Karpas-422 (cell line): ENCODE measurements at regions not wholly inside any gene's neighbourhood (a gene's known extent, or its start where the extent isn't known, plus 50 kb on each side); places are given as distances from the start of the nearest gene placed in this dataset.

Experiments
- DNase-seq: peaks from one replicate; pipeline ENCODE4 v3.0.0-alpha.2; 2015
- H2AFZ ChIP-seq: fragments of 200-600 bp; sonication (generic); 2 replicates; pipeline ENCODE4 v1.6.1; 2014; ENCODE audit warnings: antibody characterized with exemption, low read length, mixed read lengths
- H3K27ac ChIP-seq: fragments of 200-600 bp; sonication (generic); 2 replicates; pipeline ENCODE4 v1.5.1; 2014; ENCODE audit warnings: mild to moderate bottlenecking, low read length, moderate library complexity
- H3K27me3 ChIP-seq: fragments of 200-600 bp; sonication (generic); 2 replicates; pipeline ENCODE4 v1.6.1; 2014; ENCODE audit warnings: low read length, mixed read lengths
- H3K36me3 ChIP-seq: fragments of 200-600 bp; sonication (generic); 2 replicates; pipeline ENCODE4 v1.6.1; 2014; ENCODE audit warnings: low read length, mixed read lengths; ENCODE audit not compliant: insufficient read depth
- H3K4me1 ChIP-seq: fragments of 200-600 bp; sonication (generic); 2 replicates; pipeline ENCODE4 v1.6.1; 2014; ENCODE audit warnings: mild to moderate bottlenecking, low read length, mixed read lengths
- H3K4me2 ChIP-seq: fragments of 200-600 bp; sonication (generic); 2 replicates; pipeline ENCODE4 v1.6.1; 2014; ENCODE audit warnings: low read length, low read depth, mild to moderate bottlenecking; ENCODE audit not compliant: poor library complexity, severe bottlenecking
- H3K4me3 ChIP-seq: fragments of 200-600 bp; sonication (generic); 2 replicates; pipeline ENCODE4 v1.5.1; 2014; ENCODE audit warnings: mild to moderate bottlenecking, antibody characterized with exemption, low read length, mixed read lengths
- H3K79me2 ChIP-seq: fragments of 200-600 bp; sonication (generic); 2 replicates; pipeline ENCODE4 v1.6.1; 2014; ENCODE audit warnings: mild to moderate bottlenecking, low read length, mixed read lengths
- H3K9ac ChIP-seq: fragments of 200-600 bp; sonication (generic); 2 replicates; pipeline ENCODE4 v1.6.0; 2014; ENCODE audit warnings: low read length
- H3K9me2 ChIP-seq: fragments of 200-600 bp; sonication (generic), shearing (Covaris generic); replicated peaks from 2 replicates; pipeline ENCODE4 v1.6.0; 2014; ENCODE audit warnings: mild to moderate bottlenecking, low read length, moderate library complexity; ENCODE audit not compliant: insufficient read depth
- H3K9me3 ChIP-seq: fragments of 300-700, 200-600 bp; sonication (generic); 2 replicates; pipeline ENCODE4 v1.6.1; 2014; ENCODE audit warnings: low read length, mixed read lengths
- H4K20me1 ChIP-seq: fragments of 200-600 bp; sonication (generic); 2 replicates; pipeline ENCODE4 v1.6.1; 2014; ENCODE audit warnings: mild to moderate bottlenecking, antibody characterized with exemption, low read length, low read depth; ENCODE audit not compliant: insufficient read depth

- H3K27me3 ChIP-seq = no peaks in the 10 kb centered on the region
- no peak overlapping the region for H3K4me3 ChIP-seq
- H3K9me2 ChIP-seq = no peaks in the 10 kb centered on the region
- no peaks in the 10 kb centered on the region for H3K4me1 ChIP-seq
- DNase-seq = no peak
- no peaks in the 10 kb centered on the region for H3K79me2 ChIP-seq
- no peaks in the 10 kb centered on the region for H3K36me3 ChIP-seq
- H3K9ac ChIP-seq = no peak overlapping the region
- H3K27ac ChIP-seq = no peak overlapping the region
- H4K20me1 ChIP-seq = no peaks in the 10 kb centered on the region
- no peak overlapping the region for H2AFZ ChIP-seq
- no peak overlapping the region for H3K4me2 ChIP-seq
- H3K9me3 ChIP-seq = peaks cover 26% of the 10 kb centered on the region
Measured at GRCh38 chr4:116489739-116490138, 595.6 kb downstream of the TRAM1L1 start.

GRCh38 chr4:116486401-116486800 is 599.0 kb downstream of the TRAM1L1 start:
- H3K9me2 ChIP-seq = no peaks in the 10 kb centered on the region
- H3K4me3 ChIP-seq = no peak overlapping the region
- no peak overlapping the region for H3K4me2 ChIP-seq
- H3K4me1 ChIP-seq = no peaks in the 10 kb centered on the region
- H3K79me2 ChIP-seq = no peaks in the 10 kb centered on the region
- no peaks in the 10 kb centered on the region for H4K20me1 ChIP-seq
- DNase-seq = no peak
- no peak overlapping the region for H2AFZ ChIP-seq
- peaks cover 25% of the 10 kb centered on the region for H3K9me3 ChIP-seq
- H3K27ac ChIP-seq = no peak overlapping the region
- no peaks in the 10 kb centered on the region for H3K27me3 ChIP-seq
- no peaks in the 10 kb centered on the region for H3K36me3 ChIP-seq
- H3K9ac ChIP-seq = no peak overlapping the region

GRCh38 chr4:116480546-116480945 is 604.8 kb downstream of the TRAM1L1 start:
- no peaks in the 10 kb centered on the region for H3K36me3 ChIP-seq
- H3K79me2 ChIP-seq = no peaks in the 10 kb centered on the region
- H3K9me3 ChIP-seq = peaks cover 10% of the 10 kb centered on the region
- no peaks in the 10 kb centered on the region for H3K9me2 ChIP-seq
- no peak overlapping the region for H3K4me2 ChIP-seq
- no peaks in the 10 kb centered on the region for H3K4me1 ChIP-seq
- no peak overlapping the region for H3K4me3 ChIP-seq
- H3K9ac ChIP-seq = no peak overlapping the region
- H2AFZ ChIP-seq = no peak overlapping the region
- H4K20me1 ChIP-seq = no peaks in the 10 kb centered on the region
- H3K27ac ChIP-seq = no peak overlapping the region
- no peak for DNase-seq
- no peaks in the 10 kb centered on the region for H3K27me3 ChIP-seq

GRCh38 chr4:116478343-116478742 is 607.0 kb downstream of the TRAM1L1 start:
- no peaks in the 10 kb centered on the region for H3K27me3 ChIP-seq
- no peak overlapping the region for H3K9ac ChIP-seq
- no peak overlapping the region for H2AFZ ChIP-seq
- H3K79me2 ChIP-seq = no peaks in the 10 kb centered on the region
- no peak for DNase-seq
- H3K27ac ChIP-seq = no peak overlapping the region
- no peaks in the 10 kb centered on the region for H3K36me3 ChIP-seq
- no peaks in the 10 kb centered on the region for H3K9me2 ChIP-seq
- no peaks in the 10 kb centered on the region for H4K20me1 ChIP-seq
- peaks cover 5% of the 10 kb centered on the region for H3K9me3 ChIP-seq
- H3K4me1 ChIP-seq = no peaks in the 10 kb centered on the region
- no peak overlapping the region for H3K4me2 ChIP-seq
- no peak overlapping the region for H3K4me3 ChIP-seq

- H3K36me3 ChIP-seq = no peaks in the 10 kb centered on the region
- no peaks in the 10 kb centered on the region for H3K27me3 ChIP-seq
- H4K20me1 ChIP-seq = no peaks in the 10 kb centered on the region
- no peaks in the 10 kb centered on the region for H3K9me2 ChIP-seq
- H3K27ac ChIP-seq = no peak overlapping the region
- no peak for DNase-seq
- no peak overlapping the region for H2AFZ ChIP-seq
- H3K79me2 ChIP-seq = no peaks in the 10 kb centered on the region
- H3K4me2 ChIP-seq = no peak overlapping the region
- no peaks in the 10 kb centered on the region for H3K4me1 ChIP-seq
- H3K4me3 ChIP-seq = no peak overlapping the region
- H3K9me3 ChIP-seq = no peaks in the 10 kb centered on the region
- H3K9ac ChIP-seq = no peak overlapping the region
Measured at GRCh38 chr4:116469582-116469981, 615.8 kb downstream of the TRAM1L1 start.

- no peaks in the 10 kb centered on the region for H3K9me3 ChIP-seq
- H3K4me1 ChIP-seq = no peaks in the 10 kb centered on the region
- no peak overlapping the region for H3K4me2 ChIP-seq
- H4K20me1 ChIP-seq = no peaks in the 10 kb centered on the region
- no peaks in the 10 kb centered on the region for H3K27me3 ChIP-seq
- no peak overlapping the region for H2AFZ ChIP-seq
- no peaks in the 10 kb centered on the region for H3K36me3 ChIP-seq
- no peak overlapping the region for H3K27ac ChIP-seq
- no peak for DNase-seq
- H3K9me2 ChIP-seq = no peaks in the 10 kb centered on the region
- no peak overlapping the region for H3K4me3 ChIP-seq
- H3K9ac ChIP-seq = no peak overlapping the region
- no peaks in the 10 kb centered on the region for H3K79me2 ChIP-seq
Measured at GRCh38 chr4:116453127-116453526, 632.2 kb downstream of the TRAM1L1 start.

- DNase-seq = no peak
- H3K27ac ChIP-seq = no peak overlapping the region
- H3K9me3 ChIP-seq = no peaks in the 10 kb centered on the region; the same call in 1 of the 2 replicates
- no peaks in the 10 kb centered on the region for H4K20me1 ChIP-seq
- no peaks in the 10 kb centered on the region for H3K79me2 ChIP-seq
- H3K9ac ChIP-seq = no peak overlapping the region
- H3K4me2 ChIP-seq = no peak overlapping the region
- H2AFZ ChIP-seq = no peak overlapping the region
- H3K4me3 ChIP-seq = no peak overlapping the region
- H3K4me1 ChIP-seq = no peaks in the 10 kb centered on the region
- no peaks in the 10 kb centered on the region for H3K9me2 ChIP-seq
- H3K36me3 ChIP-seq = no peaks in the 10 kb centered on the region
- H3K27me3 ChIP-seq = no peaks in the 10 kb centered on the region
Measured at GRCh38 chr4:116449764-116450163, 635.6 kb downstream of the TRAM1L1 start.

- no peak for DNase-seq
- no peak overlapping the region for H3K27ac ChIP-seq
- H3K4me1 ChIP-seq = no peaks in the 10 kb centered on the region
- no peaks in the 10 kb centered on the region for H3K27me3 ChIP-seq
- no peaks in the 10 kb centered on the region for H3K79me2 ChIP-seq
- H3K9me2 ChIP-seq = no peaks in the 10 kb centered on the region
- H3K36me3 ChIP-seq = no peaks in the 10 kb centered on the region
- no peak overlapping the region for H3K4me3 ChIP-seq
- no peak overlapping the region for H3K9ac ChIP-seq
- H3K4me2 ChIP-seq = no peak overlapping the region
- no peak overlapping the region for H2AFZ ChIP-seq
- H4K20me1 ChIP-seq = no peaks in the 10 kb centered on the region
- H3K9me3 ChIP-seq = peaks cover 4% of the 10 kb centered on the region
Measured at GRCh38 chr4:116444117-116444516, 641.3 kb downstream of the TRAM1L1 start.
